ENCODE measurements at regions not wholly inside any gene's neighbourhood (a gene's known extent, or its start where the extent isn't known, plus 50 kb on each side); places are given as distances from the start of the nearest gene placed in this dataset.

DNA sequence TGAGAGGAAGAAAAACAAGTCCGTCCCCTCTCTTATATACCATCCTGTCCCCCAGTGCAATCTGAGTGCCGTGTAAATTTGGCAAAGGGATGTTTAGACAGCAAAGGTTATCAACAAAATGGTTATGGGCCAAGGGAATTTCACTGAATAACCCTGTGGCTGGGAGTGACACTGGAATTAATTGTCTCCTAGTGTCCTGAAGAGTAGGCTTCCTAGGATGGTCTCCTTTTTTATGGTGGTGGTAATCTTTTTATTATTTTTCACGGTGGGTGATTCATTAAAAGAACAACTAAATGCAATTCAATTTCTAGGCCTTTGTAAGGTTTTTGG, 244.2 kb downstream of the PIK3R1 start:
- ChIA-PET CTCF (interaction anchor here (3.0 kb wide), 1 partner anchor 174 kb away, joined by 13 read pairs; no protein-coding TSS in a partner anchor), RAD21 (ENCODE audit: low non-redundant PET in 1 of 2, low total read pairs in 2 of 2, uncharacterized antibody in 2 of 2, unreplicated experiment in 2 of 2) (no interaction called here), POLR2A (no interaction called here)
- Histone ChIP-seq H3K4me1 (ENCODE audit: control insufficient read depth in 1 of 2, insufficient read depth in 2 of 2, low read length in 2 of 2) (peaks cover 3 to 28% of the 10 kb centered on the region in 2 experiments; a peak in 2 of 4 replicates), H3K9ac (ENCODE audit: low read length) (no peak overlapping the region), H3K36me3 (ENCODE audit: control insufficient read depth in 1 of 2, insufficient read depth in 2 of 2, low read length in 2 of 2) (no peaks in the 10 kb centered on the region), H3K9me3 (ENCODE audit: control insufficient read depth in 1 of 2, insufficient read depth in 1 of 2, low read depth in 1 of 2, low read length in 2 of 2) (no peaks in the 10 kb centered on the region), H3K27me3 (ENCODE audit: insufficient read depth, low read length) (no peaks in the 10 kb centered on the region), H3K9me2 (ENCODE audit: insufficient read depth) (no peaks in the 10 kb centered on the region), H3K79me2 (ENCODE audit: insufficient read depth, low read length) (no peaks in the 10 kb centered on the region), H2AFZ (ENCODE audit: low read depth, low read length, poor library complexity, severe bottlenecking) (no peak overlapping the region), H3K27ac (ENCODE audit: low read depth, low read length) (no peak overlapping the region), H3K4me2 (ENCODE audit: low read length) (no peak overlapping the region), H4K20me1 (ENCODE audit: insufficient read depth) (no peaks in the 10 kb centered on the region), H3K4me3 (replicated peaks in 1 of 2; ENCODE audit: low read depth in 1 of 2, low read length in 2 of 2) (no peak overlapping the region)
- DNase-seq (ENCODE audit: low read depth, low spot score) (no peak), ATAC-seq (no peak)
- intact Hi-C loops (cut with micrococcal nuclease): loop anchor here (1.0 to 10.0 kb wide), 3 partner anchors 173 to 1215 kb away; no protein-coding TSS in a partner anchor
- BruUV-seq (replicated peaks): no TSS peak
- TF ChIP-seq CBX3 (IDR thresholded peaks at IDR 0.05; ENCODE audit: low read depth): no peak
- no peak for TF ChIP-seq SRF (IDR thresholded peaks at IDR 0.05; ENCODE audit: low read depth)
- no peak for TF ChIP-seq EZH2 (IDR thresholded peaks at IDR 0.05)
- TF ChIP-seq CEBPB (IDR thresholded peaks at IDR 0.05; ENCODE audit: low read depth): no peak
- no peak for TF ChIP-seq SIN3A (IDR thresholded peaks at IDR 0.05; ENCODE audit: low read depth)
- TF ChIP-seq SP1 (IDR thresholded peaks at IDR 0.05; ENCODE audit: low read depth): no peak
- TF ChIP-seq, protein P1, sequence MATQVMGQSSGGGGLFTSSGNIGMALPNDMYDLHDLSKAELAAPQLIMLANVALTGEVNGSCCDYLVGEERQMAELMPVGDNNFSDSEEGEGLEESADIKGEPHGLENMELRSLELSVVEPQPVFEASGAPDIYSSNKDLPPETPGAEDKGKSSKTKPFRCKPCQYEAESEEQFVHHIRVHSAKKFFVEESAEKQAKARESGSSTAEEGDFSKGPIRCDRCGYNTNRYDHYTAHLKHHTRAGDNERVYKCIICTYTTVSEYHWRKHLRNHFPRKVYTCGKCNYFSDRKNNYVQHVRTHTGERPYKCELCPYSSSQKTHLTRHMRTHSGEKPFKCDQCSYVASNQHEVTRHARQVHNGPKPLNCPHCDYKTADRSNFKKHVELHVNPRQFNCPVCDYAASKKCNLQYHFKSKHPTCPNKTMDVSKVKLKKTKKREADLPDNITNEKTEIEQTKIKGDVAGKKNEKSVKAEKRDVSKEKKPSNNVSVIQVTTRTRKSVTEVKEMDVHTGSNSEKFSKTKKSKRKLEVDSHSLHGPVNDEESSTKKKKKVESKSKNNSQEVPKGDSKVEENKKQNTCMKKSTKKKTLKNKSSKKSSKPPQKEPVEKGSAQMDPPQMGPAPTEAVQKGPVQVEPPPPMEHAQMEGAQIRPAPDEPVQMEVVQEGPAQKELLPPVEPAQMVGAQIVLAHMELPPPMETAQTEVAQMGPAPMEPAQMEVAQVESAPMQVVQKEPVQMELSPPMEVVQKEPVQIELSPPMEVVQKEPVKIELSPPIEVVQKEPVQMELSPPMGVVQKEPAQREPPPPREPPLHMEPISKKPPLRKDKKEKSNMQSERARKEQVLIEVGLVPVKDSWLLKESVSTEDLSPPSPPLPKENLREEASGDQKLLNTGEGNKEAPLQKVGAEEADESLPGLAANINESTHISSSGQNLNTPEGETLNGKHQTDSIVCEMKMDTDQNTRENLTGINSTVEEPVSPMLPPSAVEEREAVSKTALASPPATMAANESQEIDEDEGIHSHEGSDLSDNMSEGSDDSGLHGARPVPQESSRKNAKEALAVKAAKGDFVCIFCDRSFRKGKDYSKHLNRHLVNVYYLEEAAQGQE (IDR thresholded peaks at IDR 0.05; ENCODE audit: low read depth): no peak
- TF ChIP-seq POLR2AphosphoS5 (IDR thresholded peaks at IDR 0.05; ENCODE audit: low read depth, low read length): no peak
- TF ChIP-seq EZH2phosphoT487 (IDR thresholded peaks at IDR 0.05; ENCODE audit: borderline replicate concordance): no peak
- no peak for TF ChIP-seq FOSL1 (IDR thresholded peaks at IDR 0.05; ENCODE audit: low read depth)
- no peak for TF ChIP-seq EGR1 (IDR thresholded peaks at IDR 0.05; ENCODE audit: low read depth)
- no peak for TF ChIP-seq RAD21 (IDR thresholded peaks at IDR 0.05; ENCODE audit: low read depth)
- no peak for TF ChIP-seq JUND (IDR thresholded peaks at IDR 0.05)
- no peak for TF ChIP-seq ZNF274 (IDR thresholded peaks at IDR 0.05; ENCODE audit: low read depth, low read length)
- TF ChIP-seq TCF7L2 (IDR thresholded peaks at IDR 0.05; ENCODE audit: borderline replicate concordance, extremely low read depth, insufficient read depth, insufficient read length): no peak
- TF ChIP-seq, protein P2, sequence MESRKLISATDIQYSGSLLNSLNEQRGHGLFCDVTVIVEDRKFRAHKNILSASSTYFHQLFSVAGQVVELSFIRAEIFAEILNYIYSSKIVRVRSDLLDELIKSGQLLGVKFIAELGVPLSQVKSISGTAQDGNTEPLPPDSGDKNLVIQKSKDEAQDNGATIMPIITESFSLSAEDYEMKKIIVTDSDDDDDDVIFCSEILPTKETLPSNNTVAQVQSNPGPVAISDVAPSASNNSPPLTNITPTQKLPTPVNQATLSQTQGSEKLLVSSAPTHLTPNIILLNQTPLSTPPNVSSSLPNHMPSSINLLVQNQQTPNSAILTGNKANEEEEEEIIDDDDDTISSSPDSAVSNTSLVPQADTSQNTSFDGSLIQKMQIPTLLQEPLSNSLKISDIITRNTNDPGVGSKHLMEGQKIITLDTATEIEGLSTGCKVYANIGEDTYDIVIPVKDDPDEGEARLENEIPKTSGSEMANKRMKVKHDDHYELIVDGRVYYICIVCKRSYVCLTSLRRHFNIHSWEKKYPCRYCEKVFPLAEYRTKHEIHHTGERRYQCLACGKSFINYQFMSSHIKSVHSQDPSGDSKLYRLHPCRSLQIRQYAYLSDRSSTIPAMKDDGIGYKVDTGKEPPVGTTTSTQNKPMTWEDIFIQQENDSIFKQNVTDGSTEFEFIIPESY (IDR thresholded peaks at IDR 0.05; ENCODE audit: extremely low read depth, insufficient replicate concordance, low read length): no peak
- TF ChIP-seq ZFX (IDR thresholded peaks at IDR 0.05): no peak
- no peak for TF ChIP-seq POLR2A (IDR thresholded peaks at IDR 0.05; ENCODE audit: borderline replicate concordance, extremely low read depth, insufficient read depth, insufficient read length)

Data from HCT116 (cell line).